Left kidney (tissue), 1 donor: ENCODE measurements at regions not wholly inside any gene's neighbourhood (a gene's known extent, or its start where the extent isn't known, plus 50 kb on each side); places are given as distances from the start of the nearest gene placed in this dataset.

Source experiments
- DNase-seq: peaks from one replicate; pipeline ENCODE4 v3.0.0-alpha.2; 2013

GRCh38 chr4:157964463-157964862 is 208.4 kb downstream of the GASK1B start:
- no peak for DNase-seq

- DNase-seq, result no peak
Measured at GRCh38 chr4:157961229-157961990, 211.4 kb downstream of the GASK1B start.

- DNase-seq, result no peak
Measured at GRCh38 chr4:157957905-157958304, 214.9 kb downstream of the GASK1B start.

- no peak for DNase-seq
Measured at GRCh38 chr4:157942017-157942416, 230.8 kb downstream of the GASK1B start.

- DNase-seq, result no peak
Measured at GRCh38 chr4:157934151-157934550, 238.7 kb downstream of the GASK1B start.

GRCh38 chr4:157932936-157933335 is 239.9 kb downstream of the GASK1B start:
- DNase-seq, result no peak

GRCh38 chr4:157929486-157929885 is 243.3 kb downstream of the GASK1B start:
- no peak for DNase-seq

GRCh38 chr4:157918036-157918832 is 254.6 kb downstream of the GASK1B start:
- DNase-seq, result peak; percentile 26

GRCh38 chr4:157912212-157912611 is 260.6 kb downstream of the GASK1B start:
- no peak for DNase-seq

GRCh38 chr4:157911662-157912061 is 261.2 kb downstream of the GASK1B start:
- no peak for DNase-seq

- DNase-seq, result no peak
Measured at GRCh38 chr4:157908691-157909090, 264.1 kb downstream of the GASK1B start.

GRCh38 chr4:157908031-157908430 is 264.8 kb downstream of the GASK1B start:
- no peak for DNase-seq

GRCh38 chr4:157907226-157907946 is 265.4 kb downstream of the GASK1B start:
- no peak for DNase-seq

- no peak for DNase-seq
Measured at GRCh38 chr4:157898836-157899605, 273.8 kb downstream of the GASK1B start.

- DNase-seq, result no peak
Measured at GRCh38 chr4:157897855-157898370, 274.9 kb downstream of the GASK1B start.

GRCh38 chr4:157896726-157897125 is 276.1 kb downstream of the GASK1B start:
- no peak for DNase-seq

- no peak for DNase-seq
Measured at GRCh38 chr4:157895205-157895604, 277.6 kb downstream of the GASK1B start.

- no peak for DNase-seq
Measured at GRCh38 chr4:157889788-157890187, 283.0 kb downstream of the GASK1B start.

- no peak for DNase-seq
Measured at GRCh38 chr4:157888281-157888680, 284.5 kb downstream of the GASK1B start.

- no peak for DNase-seq
Measured at GRCh38 chr4:157887316-157887715, 285.5 kb downstream of the GASK1B start.

- DNase-seq, result no peak
Measured at GRCh38 chr4:157886645-157887044, 286.2 kb downstream of the GASK1B start.

- no peak for DNase-seq
Measured at GRCh38 chr4:157885811-157886210, 287.0 kb downstream of the GASK1B start.
